GM12874 (cell line): ENCODE measurements at regions not wholly inside any gene's neighbourhood (a gene's known extent, or its start where the extent isn't known, plus 50 kb on each side); places are given as distances from the start of the nearest gene placed in this dataset.

Source experiments
- CTCF ChIP-seq: IDR thresholded peaks from 2 replicates; pipeline ENCODE4 v1.5.1; 2011; ENCODE audit warnings: low read depth, mild to moderate bottlenecking, control low read depth, low read length, moderate library complexity; ENCODE audit not compliant: insufficient read depth

DNA sequence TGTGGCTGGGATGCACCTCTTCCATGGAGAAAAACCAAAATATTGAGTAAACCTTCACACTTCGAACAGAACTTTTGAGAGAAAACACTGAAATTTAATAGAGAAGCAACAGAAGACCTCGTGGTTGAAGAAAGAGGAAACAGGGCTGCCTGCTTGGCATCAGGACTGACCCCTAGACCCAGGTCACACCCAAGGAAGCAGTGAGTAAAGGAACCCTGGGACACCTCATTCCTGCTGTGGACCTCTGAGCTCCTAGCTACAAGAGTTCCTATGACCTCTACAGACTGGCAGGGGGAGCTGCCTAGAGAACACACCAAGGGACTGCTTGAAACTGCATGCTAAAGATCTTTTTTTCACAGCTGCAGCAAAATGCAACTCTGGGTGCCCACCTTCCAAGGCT, 67.8 kb downstream of the FASLG start:
- no peak for TF ChIP-seq CTCF

- TF ChIP-seq CTCF: no peak
Observed at GRCh38 chr1:172727275-172727857, 68.5 kb downstream of the FASLG start.

DNA sequence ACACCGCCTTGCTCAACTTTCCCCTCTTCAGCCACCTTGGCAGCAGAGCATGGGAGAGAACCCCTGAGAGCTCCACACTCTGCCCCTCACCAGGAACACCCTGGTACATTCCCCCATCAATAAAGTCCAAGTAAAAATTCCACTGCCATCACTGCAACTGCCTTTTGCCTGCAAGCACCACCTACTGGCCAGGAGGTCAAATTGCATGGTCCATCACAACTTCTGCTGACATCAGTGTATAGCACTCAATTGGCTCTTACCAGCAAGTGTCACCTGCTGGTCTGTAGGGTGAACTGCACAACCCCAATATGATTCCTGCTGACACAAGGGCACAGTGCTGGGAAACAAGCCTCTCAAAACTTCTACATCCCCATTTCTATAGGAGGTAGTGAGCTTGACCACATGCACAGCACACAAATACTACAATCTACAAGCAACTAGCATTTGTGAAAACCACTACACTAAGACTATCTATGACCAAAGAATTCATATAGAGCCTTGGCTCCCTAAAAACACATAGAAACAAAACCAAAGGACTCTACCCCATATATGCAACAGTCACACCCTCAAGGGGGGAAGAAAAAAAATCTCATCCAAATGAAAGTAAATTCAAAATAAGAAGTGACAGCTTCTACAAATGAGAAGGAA, 69.2 kb downstream of the FASLG start:
- peak; percentile 79 for TF ChIP-seq CTCF

GRCh38 chr1:172732427-172732826, 73.5 kb downstream of the FASLG start:
- no peak for TF ChIP-seq CTCF

DNA sequence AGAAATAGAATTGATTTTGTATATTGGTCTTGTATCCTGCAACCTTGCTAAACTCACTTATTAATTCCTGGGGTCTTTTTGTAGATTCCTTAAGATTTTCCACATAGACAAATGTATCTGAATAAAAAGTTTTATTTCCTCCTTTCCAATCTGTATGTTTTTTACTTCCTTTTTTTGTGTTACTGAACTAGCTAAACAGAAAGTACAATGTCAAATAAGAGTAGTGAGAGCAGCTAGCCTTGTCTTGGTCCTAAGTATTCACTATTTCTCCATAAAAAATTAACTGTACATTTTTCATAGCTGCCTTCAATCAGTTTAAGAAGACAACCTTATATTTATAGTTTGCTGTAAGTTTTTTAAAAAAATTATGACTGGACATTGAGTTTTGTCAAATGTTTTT, 74.9 kb downstream of the FASLG start:
- no peak for TF ChIP-seq CTCF

- no peak for TF ChIP-seq CTCF
Observed at GRCh38 chr1:172738389-172738788, 79.5 kb downstream of the FASLG start.

DNA sequence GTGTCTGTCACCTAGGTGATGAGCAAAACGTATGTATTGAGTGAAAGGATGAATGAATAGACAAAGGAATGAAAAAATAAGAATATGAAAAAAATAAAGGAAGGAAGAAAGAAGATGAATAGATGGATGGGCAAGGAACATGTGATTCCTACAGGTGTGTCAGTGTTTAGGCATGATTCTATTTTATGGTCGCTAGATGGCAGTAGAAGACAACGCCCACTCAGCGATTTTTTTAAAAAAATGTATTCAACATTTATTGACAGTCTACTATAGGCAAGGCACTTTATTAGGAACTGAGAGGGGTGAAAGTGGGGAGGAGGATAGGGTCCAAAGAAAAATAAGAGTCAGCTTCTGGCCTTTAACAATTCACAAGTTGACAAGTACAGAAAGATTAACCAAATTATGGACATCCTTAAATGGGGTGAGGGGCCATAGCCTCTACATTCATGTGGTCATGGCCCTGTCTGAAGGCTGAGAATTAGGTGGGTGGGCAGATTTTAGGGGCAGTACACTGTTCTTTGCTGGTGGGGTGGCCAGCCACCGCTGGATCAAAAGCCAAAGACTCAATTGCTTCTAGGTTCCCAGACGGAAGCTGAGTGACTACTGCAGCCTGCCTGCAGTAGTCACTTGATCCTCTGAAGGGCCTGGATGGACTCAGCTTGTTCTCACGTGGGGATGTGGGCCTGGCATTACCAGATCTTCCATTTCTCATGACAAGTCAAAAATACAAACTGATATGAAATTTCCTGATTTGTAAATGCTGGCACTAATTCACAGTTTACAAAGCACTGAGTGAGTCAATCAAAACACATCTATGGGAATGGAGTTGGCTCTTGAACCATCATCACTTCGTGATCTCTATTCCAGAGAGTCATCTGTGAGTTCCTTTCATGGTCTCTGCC, 83.9 kb downstream of the FASLG start:
- TF ChIP-seq CTCF: peak; percentile 59
